Spleen (tissue), 11 donors: ENCODE measurements at regions not wholly inside any gene's neighbourhood (a gene's known extent, or its start where the extent isn't known, plus 50 kb on each side); places are given as distances from the start of the nearest gene placed in this dataset.

ENCODE experiments used
- DNase-seq: peaks from one replicate; pipeline ENCODE4 v3.0.0-alpha.2; 2020
- H3K27ac ChIP-seq, 8 donors: fragments of 200-600 bp; sonication (generic) in 7 of 8; 1 replicate in 4 of 8; 2 replicates in 4 of 8; pipeline versions ENCODE4 v1.5.0 to v1.8.0; 2016 to 2021; ENCODE audit warnings: inconsistent platforms in 4 of 8, mild to moderate bottlenecking in 4 of 8, moderate library complexity in 1 of 8
- H3K27me3 ChIP-seq, 7 donors: fragments of 200-600 bp; sonication (generic) in 6 of 7; replicated peaks in 1 of 7; 1 replicate in 4 of 7; 2 replicates in 3 of 7; pipeline versions ENCODE4 v1.5.0 to v1.8.0; 2016 to 2021; ENCODE audit warnings: inconsistent platforms in 3 of 7, mild to moderate bottlenecking in 1 of 7
- H3K36me3 ChIP-seq, 6 donors: fragments of 200-600 bp; sonication (generic) in 5 of 6; 1 replicate in 4 of 6; 2 replicates in 2 of 6; pipeline versions ENCODE4 v1.5.0 to v1.8.0; 2016 to 2021; ENCODE audit warnings: inconsistent platforms in 2 of 6
- H3K4me1 ChIP-seq, 6 donors: fragments of 200-600 bp; sonication (generic) in 5 of 6; 1 replicate in 3 of 6; 2 replicates in 3 of 6; pipeline versions ENCODE4 v1.5.0 to v1.8.0; 2016 to 2021; ENCODE audit warnings: inconsistent platforms in 3 of 6
- H3K4me3 ChIP-seq, 8 donors: fragments of 200-600 bp; sonication (generic) in 7 of 8; 1 replicate in 4 of 8; 2 replicates in 4 of 8; pipeline versions ENCODE4 v1.5.0 to v1.8.0; 2016 to 2021; ENCODE audit warnings: inconsistent platforms in 4 of 8, mild to moderate bottlenecking in 4 of 8, moderate library complexity in 2 of 8
- H3K9me3 ChIP-seq, 8 donors: fragments of 200-600 bp; sonication (generic) in 7 of 8; 1 replicate in 4 of 8; 2 replicates in 4 of 8; pipeline versions ENCODE4 v1.5.0 to v1.8.0; 2016 to 2021; ENCODE audit warnings: inconsistent platforms in 4 of 8
- POLR2A ChIP-seq, 3 donors: fragments of 450-650 bp; IDR thresholded peaks; one replicate each; pipeline ENCODE4 v1.5.1; 2017; ENCODE audit warnings: antibody characterized with exemption in 3 of 3, mild to moderate bottlenecking in 1 of 3
- POLR2AphosphoS5 ChIP-seq, 3 donors: sonication (generic); formaldehyde crosslinking; IDR thresholded peaks; one replicate each; pipeline ENCODE4 v1.5.1; 2017; ENCODE audit warnings: antibody characterized with exemption in 3 of 3
- WGBS, 5 donors: extraction: QIAGEN DNeasy Blood & Tissue Kit in 3 of 5; methylation state at CpG; one replicate each; pipeline versions ENCODE4 v1.1.5 to v1.1.7; 2013 to 2018; 5-methylcytosine and 5-hydroxymethylcytosine counted together
- intact Hi-C: fragments of 100-400 bp; cut with DNase I; formaldehyde crosslinking; loops from one replicate; pipeline ENCODE4 v1.15.0; 2023; ENCODE audit warnings: low total_unique reads
- TF ChIP-seq, protein P1 (sequence below), 11 experiments: fragments of 200-600 bp in 7 of 11; fragments of 450-650 bp in 4 of 11; sonication (generic) in 4 of 11; IDR thresholded peaks in 8 of 11; conservative IDR thresholded peaks in 3 of 11; 1 replicate in 7 of 11; 2 replicates in 4 of 11; pipeline versions ENCODE4 v1.4.0 to v1.8.0; 2016 to 2021; ENCODE audit warnings: antibody characterized with exemption in 11 of 11, inconsistent platforms in 4 of 11, mild to moderate bottlenecking in 1 of 11
- donor health status: healthy with polysubstance abuse.
- donor health status: DM: no; HTN: no; CAD: no; lungs with moderate emphysema.
- donor health status: DM: no; HTN: no; CAD: no.
- donor health status: Bipolar disorder and iron deficiency.
- donor health status: healthy.
- donor health status: DM: no; HTN: no; CAD: no.
- donor health status: DM: yes; HTN: yes; CAD: no.

DNA sequence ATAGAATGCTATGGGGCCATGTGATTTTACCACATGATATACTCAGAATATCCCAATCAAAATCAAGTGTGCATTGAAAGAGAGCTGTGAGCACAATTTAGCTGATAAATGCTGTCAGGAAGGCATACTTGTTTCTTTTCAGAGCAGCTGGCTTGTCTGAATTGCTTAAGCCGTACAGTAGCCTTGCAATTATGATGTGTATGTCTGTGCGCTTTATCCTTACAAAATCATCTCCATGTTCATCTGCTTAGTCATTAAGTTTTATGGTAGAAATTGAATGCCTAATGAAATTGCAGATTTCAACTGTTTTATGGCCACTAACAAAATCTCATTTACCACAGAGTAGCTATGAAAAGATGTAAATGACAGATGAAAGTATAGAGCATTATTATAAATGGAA lies 346.0 kb upstream of the DLGAP1 start:
- Histone ChIP-seq H3K4me3 (no peak overlapping the region), H3K9me3 (peaks cover 0 to 67% (median 44%) of the 10 kb centered on the region in 8 donors), H3K27ac (no peak overlapping the region), H3K27me3 (no peaks in the 10 kb centered on the region), H3K4me1 (no peaks in the 10 kb centered on the region), H3K36me3 (no peaks in the 10 kb centered on the region)
- intact Hi-C loops, result no loop called here
- no peak for DNase-seq
- TF ChIP-seq, protein P1, sequence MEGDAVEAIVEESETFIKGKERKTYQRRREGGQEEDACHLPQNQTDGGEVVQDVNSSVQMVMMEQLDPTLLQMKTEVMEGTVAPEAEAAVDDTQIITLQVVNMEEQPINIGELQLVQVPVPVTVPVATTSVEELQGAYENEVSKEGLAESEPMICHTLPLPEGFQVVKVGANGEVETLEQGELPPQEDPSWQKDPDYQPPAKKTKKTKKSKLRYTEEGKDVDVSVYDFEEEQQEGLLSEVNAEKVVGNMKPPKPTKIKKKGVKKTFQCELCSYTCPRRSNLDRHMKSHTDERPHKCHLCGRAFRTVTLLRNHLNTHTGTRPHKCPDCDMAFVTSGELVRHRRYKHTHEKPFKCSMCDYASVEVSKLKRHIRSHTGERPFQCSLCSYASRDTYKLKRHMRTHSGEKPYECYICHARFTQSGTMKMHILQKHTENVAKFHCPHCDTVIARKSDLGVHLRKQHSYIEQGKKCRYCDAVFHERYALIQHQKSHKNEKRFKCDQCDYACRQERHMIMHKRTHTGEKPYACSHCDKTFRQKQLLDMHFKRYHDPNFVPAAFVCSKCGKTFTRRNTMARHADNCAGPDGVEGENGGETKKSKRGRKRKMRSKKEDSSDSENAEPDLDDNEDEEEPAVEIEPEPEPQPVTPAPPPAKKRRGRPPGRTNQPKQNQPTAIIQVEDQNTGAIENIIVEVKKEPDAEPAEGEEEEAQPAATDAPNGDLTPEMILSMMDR (IDR thresholded peaks at IDR 0.05 in 8 of 11, conservative IDR thresholded peaks at IDR 0.05 in 3 of 11), result no peak
- TF ChIP-seq POLR2A (IDR thresholded peaks at IDR 0.05) (no peak), POLR2AphosphoS5 (IDR thresholded peaks at IDR 0.05) (no peak)
- 91 to 99% (median 94%) methylated on average over 2 of the region's 2 CpGs for whole genome bisulfite sequencing, 5 donors

GRCh38 chr18:4797002-4797685 lies 342.0 kb upstream of the DLGAP1 start:
- intact Hi-C loops, result no loop called here
- DNase-seq, result no peak
- 56 to 64% (median 62%) methylated on average over 3 of the region's 3 CpGs for WGBS, 5 donors
- Histone ChIP-seq H3K27ac (no peak overlapping the region), H3K9me3 (peaks cover 2 to 62% (median 36%) of the 10 kb centered on the region in 8 donors), H3K4me3 (no peak overlapping the region), H3K4me1 (no peaks in the 10 kb centered on the region), H3K36me3 (no peaks in the 10 kb centered on the region), H3K27me3 (no peaks in the 10 kb centered on the region)
- TF ChIP-seq POLR2AphosphoS5 (IDR thresholded peaks at IDR 0.05) (no peak), POLR2A (IDR thresholded peaks at IDR 0.05) (no peak)
- TF ChIP-seq, protein P1 (IDR thresholded peaks at IDR 0.05 in 8 of 11, conservative IDR thresholded peaks at IDR 0.05 in 3 of 11), result no peak

GRCh38 chr18:4789506-4789905 lies 334.4 kb upstream of the DLGAP1 start:
- H3K36me3 ChIP-seq, result no peaks in the 10 kb centered on the region
- no peak overlapping the region for H3K27ac ChIP-seq
- no peaks in the 10 kb centered on the region for H3K27me3 ChIP-seq
- H3K4me1 ChIP-seq, result no peaks in the 10 kb centered on the region
- WGBS, 5 donors, result 86 to 96% (median 93%) methylated on average over 1 of the region's 1 CpG; no CpG with 5 or more reads in 1 of the 5 donors
- intact Hi-C loops, result no loop called here
- TF ChIP-seq POLR2AphosphoS5 (IDR thresholded peaks at IDR 0.05), result no peak
- no peak for TF ChIP-seq POLR2A (IDR thresholded peaks at IDR 0.05)
- TF ChIP-seq, protein P1 (IDR thresholded peaks at IDR 0.05 in 8 of 11, conservative IDR thresholded peaks at IDR 0.05 in 3 of 11), result no peak
- no peak for DNase-seq
- H3K9me3 ChIP-seq, result peaks cover 0 to 41% (median 9%) of the 10 kb centered on the region in 8 donors
- H3K4me3 ChIP-seq, result no peak overlapping the region

DNA sequence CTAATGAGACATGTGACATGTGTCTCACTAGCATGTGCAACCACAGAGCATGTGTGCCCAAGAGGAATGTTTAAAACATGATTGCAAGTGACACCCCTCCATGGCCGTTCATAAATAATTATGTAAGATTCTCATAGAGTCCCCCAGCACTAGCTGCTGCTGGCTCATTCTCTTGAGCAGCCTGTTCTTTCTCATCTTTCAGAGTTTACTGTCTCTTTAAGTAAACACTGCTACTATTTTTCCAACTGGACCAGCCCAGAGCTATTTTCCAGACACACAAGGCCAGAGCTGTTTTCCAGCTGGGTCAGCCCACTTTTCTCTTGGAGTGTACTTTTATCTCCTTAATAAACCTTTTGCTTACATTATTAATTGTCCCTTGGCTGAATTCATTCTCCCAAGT lies 326.8 kb upstream of the DLGAP1 start:
- DNase-seq, result no peak
- Histone ChIP-seq H3K4me3 (no peak overlapping the region), H3K4me1 (no peaks in the 10 kb centered on the region), H3K27ac (no peak overlapping the region), H3K36me3 (no peaks in the 10 kb centered on the region), H3K27me3 (no peaks in the 10 kb centered on the region), H3K9me3 (peaks cover 0 to 24% (median 9%) of the 10 kb centered on the region in 8 donors)
- 74 to 91% (median 78%) methylated on average over 1 of the region's 1 CpG for WGBS, 5 donors
- no peak for TF ChIP-seq POLR2A (IDR thresholded peaks at IDR 0.05)
- TF ChIP-seq, protein P1 (IDR thresholded peaks at IDR 0.05 in 8 of 11, conservative IDR thresholded peaks at IDR 0.05 in 3 of 11), result no peak
- TF ChIP-seq POLR2AphosphoS5 (IDR thresholded peaks at IDR 0.05), result no peak
- intact Hi-C loops, result no loop called here
